Loucy (cell line): ENCODE measurements at regions not wholly inside any gene's neighbourhood (a gene's known extent, or its start where the extent isn't known, plus 50 kb on each side); places are given as distances from the start of the nearest gene placed in this dataset.

Experiments
- H2AFZ ChIP-seq: fragments of 200-600 bp; sonication (generic); 2 replicates; pipeline ENCODE4 v1.6.0; 2016; ENCODE audit warnings: antibody characterized with exemption, mild to moderate bottlenecking, low read length, moderate library complexity
- H3F3A ChIP-seq: fragments of 200-600 bp; 2 replicates; pipeline ENCODE4 v1.6.0; 2016; ENCODE audit warnings: antibody characterized with exemption, low read depth, mild to moderate bottlenecking
- H3K27me3 ChIP-seq: fragments of 200-600 bp; sonication (generic); 2 replicates; pipeline ENCODE4 v1.6.1; 2014; ENCODE audit warnings: low read length, mild to moderate bottlenecking; ENCODE audit not compliant: insufficient read depth, poor library complexity, severe bottlenecking
- H3K36me3 ChIP-seq: fragments of 200-600 bp; sonication (generic); 2 replicates; pipeline ENCODE4 v1.6.1; 2016; ENCODE audit warnings: low read length; ENCODE audit not compliant: insufficient read depth
- H3K4me1 ChIP-seq: fragments of 200-600 bp; sonication (generic); 2 replicates; pipeline ENCODE4 v1.5.1; 2014; ENCODE audit warnings: low read length, mild to moderate bottlenecking; ENCODE audit not compliant: insufficient read depth, poor library complexity, severe bottlenecking
- H3K4me2 ChIP-seq: fragments of 200-600 bp; sonication (generic); 2 replicates; pipeline ENCODE4 v1.6.0; 2014; ENCODE audit warnings: antibody characterized with exemption, low read length, low read depth, mild to moderate bottlenecking; ENCODE audit not compliant: poor library complexity, severe bottlenecking
- H3K4me3 ChIP-seq: fragments of 200-600 bp; sonication (generic); 2 replicates; pipeline ENCODE4 v1.5.1; 2014; ENCODE audit warnings: low read length, mild to moderate bottlenecking, mixed read lengths; ENCODE audit not compliant: poor library complexity, severe bottlenecking
- H3K79me2 ChIP-seq: fragments of 200-600 bp; sonication (generic); 2 replicates; pipeline ENCODE4 v1.6.1; 2014; ENCODE audit warnings: low read length; ENCODE audit not compliant: insufficient read depth
- H3K9ac ChIP-seq: fragments of 200-600 bp; sonication (generic); 2 replicates; pipeline ENCODE4 v1.6.0; 2014; ENCODE audit warnings: mild to moderate bottlenecking, low read depth, low read length, moderate library complexity; ENCODE audit not compliant: poor library complexity, severe bottlenecking
- H3K9me2 ChIP-seq: fragments of 200-600 bp; sonication (generic); replicated peaks from 2 replicates; pipeline ENCODE4 v1.6.1; 2016; ENCODE audit warnings: low read depth, low read length, mixed read lengths
- H3K9me3 ChIP-seq: fragments of 200-600 bp; sonication (generic); 2 replicates; pipeline ENCODE4 v1.6.1; 2014; ENCODE audit warnings: mild to moderate bottlenecking, antibody characterized with exemption, low read length, low read depth; ENCODE audit not compliant: insufficient read depth
- H4K20me1 ChIP-seq: fragments of 200-600 bp; sonication (generic); 2 replicates; pipeline ENCODE4 v1.6.0; 2014; ENCODE audit warnings: antibody characterized with exemption, low read length, mild to moderate bottlenecking; ENCODE audit not compliant: insufficient read depth, poor library complexity, severe bottlenecking
- CTCF ChIP-seq: fragments of 200-600 bp; sonication (generic); conservative IDR thresholded peaks from 2 replicates; pipeline ENCODE4 v1.5.1; 2014; ENCODE audit warnings: mild to moderate bottlenecking, antibody characterized with exemption, low read length
- EZH2phosphoT487 ChIP-seq: fragments of 200-600 bp; IDR thresholded peaks from 2 replicates; pipeline ENCODE4 v1.6.1; 2018; ENCODE audit warnings: antibody characterized with exemption, mild to moderate bottlenecking, moderate library complexity, borderline replicate concordance

GRCh38 chr19:30783212-30783611, 411.0 kb downstream of the ZNF536 start:
- H3K9ac ChIP-seq, result no peak overlapping the region
- H3K9me2 ChIP-seq, result no peaks in the 10 kb centered on the region
- H3K79me2 ChIP-seq, result no peaks in the 10 kb centered on the region
- H4K20me1 ChIP-seq, result no peaks in the 10 kb centered on the region
- TF ChIP-seq CTCF (no peak), EZH2phosphoT487 (no peak)
- H3K4me3 ChIP-seq, result no peak overlapping the region
- H3K9me3 ChIP-seq, result no peaks in the 10 kb centered on the region; the same call in 1 of the 2 replicates
- H3K36me3 ChIP-seq, result no peaks in the 10 kb centered on the region
- no peak overlapping the region for H2AFZ ChIP-seq
- no peaks in the 10 kb centered on the region for H3K27me3 ChIP-seq
- no peaks in the 10 kb centered on the region for H3F3A ChIP-seq
- no peaks in the 10 kb centered on the region for H3K4me1 ChIP-seq
- H3K4me2 ChIP-seq, result no peak overlapping the region

GRCh38 chr19:30781519-30781918, 409.3 kb downstream of the ZNF536 start:
- no peaks in the 10 kb centered on the region for H3K9me2 ChIP-seq
- H3K4me3 ChIP-seq, result no peak overlapping the region
- H3K4me1 ChIP-seq, result no peaks in the 10 kb centered on the region
- no peaks in the 10 kb centered on the region for H3F3A ChIP-seq
- no peak overlapping the region for H3K9ac ChIP-seq
- H3K4me2 ChIP-seq, result no peak overlapping the region
- H3K27me3 ChIP-seq, result no peaks in the 10 kb centered on the region
- H4K20me1 ChIP-seq, result no peaks in the 10 kb centered on the region
- H3K79me2 ChIP-seq, result no peaks in the 10 kb centered on the region
- no peaks in the 10 kb centered on the region for H3K36me3 ChIP-seq
- no peak overlapping the region for H2AFZ ChIP-seq
- H3K9me3 ChIP-seq, result peaks cover 6% of the 10 kb centered on the region; the same call in 1 of the 2 replicates
- TF ChIP-seq CTCF (no peak), EZH2phosphoT487 (no peak)

- TF ChIP-seq EZH2phosphoT487 (no peak), CTCF (no peak)
- H3K79me2 ChIP-seq, result no peaks in the 10 kb centered on the region
- no peaks in the 10 kb centered on the region for H3K9me2 ChIP-seq
- H3K4me2 ChIP-seq, result no peak overlapping the region
- no peaks in the 10 kb centered on the region for H3K4me1 ChIP-seq
- H3K36me3 ChIP-seq, result no peaks in the 10 kb centered on the region
- no peak overlapping the region for H3K4me3 ChIP-seq
- no peaks in the 10 kb centered on the region for H3F3A ChIP-seq
- no peak overlapping the region for H2AFZ ChIP-seq
- no peak overlapping the region for H3K9ac ChIP-seq
- H3K9me3 ChIP-seq, result peaks cover 6% of the 10 kb centered on the region; the same call in 1 of the 2 replicates
- no peaks in the 10 kb centered on the region for H3K27me3 ChIP-seq
- H4K20me1 ChIP-seq, result no peaks in the 10 kb centered on the region
Observed at GRCh38 chr19:30781047-30781446, 408.9 kb downstream of the ZNF536 start.
